ENCODE measurements at regions not wholly inside any gene's neighbourhood (a gene's known extent, or its start where the extent isn't known, plus 50 kb on each side); places are given as distances from the start of the nearest gene placed in this dataset.

DNA sequence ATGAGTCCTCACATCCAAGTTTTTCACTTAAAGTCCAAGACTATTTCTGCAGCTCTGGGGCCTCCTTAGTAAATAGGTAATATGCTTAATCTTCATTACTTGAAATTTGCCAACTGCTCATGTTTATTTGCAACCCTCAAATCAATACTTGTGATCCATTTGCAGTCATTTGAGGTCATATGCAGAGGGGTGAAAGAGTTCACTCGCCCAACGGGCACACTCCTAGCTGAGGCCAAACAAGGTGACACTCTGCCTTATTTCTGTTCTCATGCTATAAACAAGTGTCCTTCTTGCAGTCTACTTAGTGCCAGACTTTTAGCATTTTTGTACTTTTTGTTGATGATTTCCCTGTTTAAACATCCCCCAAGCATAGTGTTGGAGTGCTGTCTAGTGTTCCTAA is 409.9 kb downstream of the AEBP2 start:
- H3K27ac Mint-ChIP-seq = no peak overlapping the region
- no peak overlapping the region for H3K4me2 ChIP-seq (replicated peaks; ENCODE audit: low read depth, low read length, poor library complexity, severe bottlenecking)
- no peak overlapping the region for H3K9ac ChIP-seq (ENCODE audit: low read length)
- H3K4me1 Mint-ChIP-seq = no peaks in the 10 kb centered on the region
- H2AFZ ChIP-seq (ENCODE audit: insufficient read depth, low read depth, low read length, poor library complexity, severe bottlenecking) = no peak overlapping the region
- 60% methylated on average over 2 of the region's 2 CpGs for WGBS (ENCODE audit: insufficient coverage)
- ATAC-seq (ENCODE audit: low read depth) = no peak
- no peaks in the 10 kb centered on the region for H3K9me3 ChIP-seq (ENCODE audit: control extremely low read depth in 1 of 3, control insufficient read depth in 2 of 3, insufficient read depth in 1 of 3, low read length in 2 of 3)
- H3K27me3 Mint-ChIP-seq = no peaks in the 10 kb centered on the region
- no peaks in the 10 kb centered on the region for H3K4me1 ChIP-seq (ENCODE audit: control insufficient read depth in 2 of 2, insufficient read depth in 2 of 2, low read length in 2 of 2)
- no peak overlapping the region for H3K27ac ChIP-seq (ENCODE audit: low read length in 2 of 2)
- peaks cover 8% of the 10 kb centered on the region for H3K9me3 Mint-ChIP-seq (ENCODE audit: insufficient read depth)
- CTCF ChIA-PET = no interaction called here
- POLR2A ChIA-PET = no interaction called here
- no peak overlapping the region for H3K4me3 Mint-ChIP-seq
- no peaks in the 10 kb centered on the region for H3K79me2 ChIP-seq (ENCODE audit: control insufficient read depth, insufficient read depth, low read length)
- no peak for DNase-seq
- intact Hi-C loops (cut with micrococcal nuclease) = no loop called here
- TF ChIP-seq CTCF (IDR thresholded peaks at IDR 0.05) (no peak), EZH2 (IDR thresholded peaks at IDR 0.05; ENCODE audit: borderline replicate concordance, insufficient read depth, low read depth, low read length, poor library complexity, severe bottlenecking) (no peak)
- no peaks in the 10 kb centered on the region for H3K27me3 ChIP-seq (replicated peaks in 1 of 4; ENCODE audit: control extremely low read depth in 1 of 4, control insufficient read depth in 3 of 4, insufficient read depth in 4 of 4, low read length in 3 of 4)
- H3K36me3 ChIP-seq (replicated peaks in 1 of 2; ENCODE audit: control extremely low read depth in 1 of 2, control insufficient read depth in 1 of 2, extremely low read depth in 1 of 2, insufficient read depth in 2 of 2, low read length in 1 of 2) = no peaks in the 10 kb centered on the region
- H3K4me3 ChIP-seq (ENCODE audit: control extremely low read depth in 1 of 5, extremely low read depth in 1 of 5, insufficient read depth in 1 of 5, low read depth in 2 of 5, low read length in 4 of 5) = no peak overlapping the region
- H4K20me1 ChIP-seq (ENCODE audit: control insufficient read depth, insufficient read depth, low read length, poor library complexity, severe bottlenecking) = no peaks in the 10 kb centered on the region

- no peak overlapping the region for H3K4me3 ChIP-seq (ENCODE audit: control extremely low read depth in 1 of 5, extremely low read depth in 1 of 5, insufficient read depth in 1 of 5, low read depth in 2 of 5, low read length in 4 of 5)
- H4K20me1 ChIP-seq (ENCODE audit: control insufficient read depth, insufficient read depth, low read length, poor library complexity, severe bottlenecking) = no peaks in the 10 kb centered on the region
- H3K36me3 ChIP-seq (replicated peaks in 1 of 2; ENCODE audit: control extremely low read depth in 1 of 2, control insufficient read depth in 1 of 2, extremely low read depth in 1 of 2, insufficient read depth in 2 of 2, low read length in 1 of 2) = no peaks in the 10 kb centered on the region
- WGBS (ENCODE audit: insufficient coverage) = 69% methylated on average over 5 of the region's 11 CpGs
- POLR2A ChIA-PET = no interaction called here
- H3K27me3 ChIP-seq (replicated peaks in 1 of 4; ENCODE audit: control extremely low read depth in 1 of 4, control insufficient read depth in 3 of 4, insufficient read depth in 4 of 4, low read length in 3 of 4) = no peaks in the 10 kb centered on the region
- H2AFZ ChIP-seq (ENCODE audit: insufficient read depth, low read depth, low read length, poor library complexity, severe bottlenecking) = no peak overlapping the region
- CTCF ChIA-PET = no interaction called here
- no peaks in the 10 kb centered on the region for H3K79me2 ChIP-seq (ENCODE audit: control insufficient read depth, insufficient read depth, low read length)
- no peak overlapping the region for H3K27ac ChIP-seq (ENCODE audit: low read length in 2 of 2)
- intact Hi-C loops (cut with micrococcal nuclease) = no loop called here
- H3K9me3 Mint-ChIP-seq (ENCODE audit: insufficient read depth) = peaks cover 8% of the 10 kb centered on the region
- no peak overlapping the region for H3K4me2 ChIP-seq (replicated peaks; ENCODE audit: low read depth, low read length, poor library complexity, severe bottlenecking)
- no peaks in the 10 kb centered on the region for H3K4me1 Mint-ChIP-seq
- no peaks in the 10 kb centered on the region for H3K4me1 ChIP-seq (ENCODE audit: control insufficient read depth in 2 of 2, insufficient read depth in 2 of 2, low read length in 2 of 2)
- no peak for DNase-seq
- TF ChIP-seq CTCF (IDR thresholded peaks at IDR 0.05) (no peak), EZH2 (IDR thresholded peaks at IDR 0.05; ENCODE audit: borderline replicate concordance, insufficient read depth, low read depth, low read length, poor library complexity, severe bottlenecking) (no peak)
- H3K4me3 Mint-ChIP-seq = no peak overlapping the region
- no peaks in the 10 kb centered on the region for H3K9me3 ChIP-seq (ENCODE audit: control extremely low read depth in 1 of 3, control insufficient read depth in 2 of 3, insufficient read depth in 1 of 3, low read length in 2 of 3)
- no peak overlapping the region for H3K9ac ChIP-seq (ENCODE audit: low read length)
- no peaks in the 10 kb centered on the region for H3K27me3 Mint-ChIP-seq
- H3K27ac Mint-ChIP-seq = no peak overlapping the region
- no peak for ATAC-seq (ENCODE audit: low read depth)
Measured at GRCh38 chr12:19850346-19851065, 411.2 kb downstream of the AEBP2 start.

Data from B cell (primary cell).